Activated naive CD4-positive, alpha-beta T cell treated with anti-CD3 and anti-CD28 coated beads for 36 hours (primary cell): ENCODE measurements at regions not wholly inside any gene's neighbourhood (a gene's known extent, or its start where the extent isn't known, plus 50 kb on each side); places are given as distances from the start of the nearest gene placed in this dataset.
"Not testable (repeated sequence)": the region's sequence is repeated elsewhere in the genome, so short reads cannot be mapped to it uniquely, and the experiment has no call there.

Experiments used
- CTCF ChIA-PET: fragments of 350-600 bp; sonication (Branson Sonifier 250); formaldehyde crosslinking; loops from one replicate; lab custom pipeline; 2021; ENCODE audit warnings: antibody characterized with exemption; lab: Charles Lee
- DNase-seq: peaks from one replicate; pipeline ENCODE4 v3.0.0-alpha.2; 2020
- H3K27ac Mint-ChIP-seq: one replicate; pipeline ENCODE4 v1.8.0; 2021; ENCODE audit warnings: mild to moderate bottlenecking, mixed read lengths
- H3K27me3 Mint-ChIP-seq: one replicate; pipeline ENCODE4 v1.8.0; 2021; ENCODE audit warnings: low read depth, mixed read lengths
- H3K36me3 Mint-ChIP-seq: one replicate; pipeline ENCODE4 v1.8.0; 2021; ENCODE audit warnings: low read depth, mixed read lengths
- H3K4me1 Mint-ChIP-seq: one replicate; pipeline ENCODE4 v1.8.0; 2021; ENCODE audit warnings: low read depth, mixed read lengths
- H3K4me3 Mint-ChIP-seq: one replicate; pipeline ENCODE4 v1.8.0; 2021; ENCODE audit warnings: mild to moderate bottlenecking, moderate library complexity, mixed read lengths
- H3K9me3 Mint-ChIP-seq: one replicate; pipeline ENCODE4 v1.8.0; 2021; ENCODE audit warnings: mixed read lengths
- intact Hi-C: fragments of 100-400 bp; cut with micrococcal nuclease; formaldehyde crosslinking; loops from one replicate; pipeline ENCODE4 v1.15.1; 2023

DNA sequence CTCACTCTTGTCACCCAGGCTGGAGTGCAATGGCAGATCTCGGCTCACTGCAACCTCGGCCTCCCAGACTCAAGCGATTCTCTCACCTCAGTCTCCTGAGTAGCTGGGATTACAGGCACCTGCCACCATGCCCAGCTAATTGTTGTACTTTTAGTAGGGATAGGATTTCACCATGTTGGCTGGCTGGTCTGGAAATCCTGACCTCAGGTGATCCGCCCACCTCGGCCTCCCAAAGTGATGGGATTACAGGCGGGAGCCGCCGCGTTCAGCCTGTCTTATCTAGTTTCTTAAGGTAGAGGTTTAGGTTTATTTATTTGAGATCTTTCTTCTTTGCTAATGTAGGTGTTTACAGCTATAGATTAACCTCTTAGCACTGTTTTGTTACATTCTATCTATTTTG, 708.8 kb downstream of the ZNF385D start:
- Mint-ChIP-seq H3K36me3 (no peaks in the 10 kb centered on the region), H3K27me3 (no peaks in the 10 kb centered on the region), H3K4me1 (no peaks in the 10 kb centered on the region), H3K27ac (no peak overlapping the region), H3K9me3 (peaks cover 2% of the 10 kb centered on the region), H3K4me3 (no peak overlapping the region)
- CTCF ChIA-PET, result no interaction called here
- no peak for DNase-seq
- intact Hi-C loops, result no loop called here

DNA sequence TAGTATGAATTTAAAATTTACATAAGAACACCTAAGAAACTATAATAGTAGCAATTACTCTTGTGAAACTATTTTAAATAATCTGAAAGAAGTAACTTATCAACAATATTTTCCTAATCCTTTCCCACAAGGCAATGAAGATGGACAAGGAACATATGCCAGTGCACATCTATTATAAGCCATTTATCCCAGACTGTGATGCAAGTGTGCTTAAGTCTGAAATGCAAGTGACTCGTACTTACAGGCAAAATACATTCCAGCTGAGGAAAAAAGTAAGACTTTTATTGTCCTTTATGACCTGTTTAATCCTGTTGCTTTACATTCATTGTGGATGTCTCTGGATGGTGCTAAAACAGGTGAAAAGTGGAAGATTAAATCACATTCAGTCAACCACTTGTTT, 709.4 kb downstream of the ZNF385D start:
- no peaks in the 10 kb centered on the region for H3K36me3 Mint-ChIP-seq
- no peak overlapping the region for H3K27ac Mint-ChIP-seq
- DNase-seq, result no peak
- no peaks in the 10 kb centered on the region for H3K4me1 Mint-ChIP-seq
- H3K27me3 Mint-ChIP-seq, result no peaks in the 10 kb centered on the region
- CTCF ChIA-PET, result no interaction called here
- H3K9me3 Mint-ChIP-seq, result peaks cover under 1% of the 10 kb centered on the region
- intact Hi-C loops, result no loop called here
- H3K4me3 Mint-ChIP-seq, result no peak overlapping the region

DNA sequence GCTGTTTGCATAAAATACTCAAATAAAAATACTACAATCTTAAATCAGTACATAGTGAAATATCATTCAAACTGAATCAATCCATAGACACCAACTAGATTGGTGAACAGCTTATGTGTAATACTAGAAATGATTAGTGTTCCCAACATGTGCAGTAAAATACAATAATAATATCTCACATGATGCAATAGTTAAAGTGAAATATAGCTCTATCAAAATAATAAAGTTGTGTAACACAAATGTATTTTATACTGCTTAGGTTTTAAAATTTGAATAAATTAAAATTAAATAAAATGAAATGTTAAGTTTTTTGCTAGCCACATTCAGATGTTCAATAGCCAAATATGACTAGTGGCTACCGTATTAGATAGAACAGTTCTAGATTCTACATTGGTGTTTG, 714.1 kb downstream of the ZNF385D start:
- Mint-ChIP-seq H3K27ac (no peak overlapping the region), H3K27me3 (no peaks in the 10 kb centered on the region), H3K36me3 (no peaks in the 10 kb centered on the region), H3K4me1 (no peaks in the 10 kb centered on the region), H3K4me3 (no peak overlapping the region), H3K9me3 (peaks cover 3% of the 10 kb centered on the region)
- intact Hi-C loops, result no loop called here
- no peak for DNase-seq
- CTCF ChIA-PET, result no interaction called here

DNA sequence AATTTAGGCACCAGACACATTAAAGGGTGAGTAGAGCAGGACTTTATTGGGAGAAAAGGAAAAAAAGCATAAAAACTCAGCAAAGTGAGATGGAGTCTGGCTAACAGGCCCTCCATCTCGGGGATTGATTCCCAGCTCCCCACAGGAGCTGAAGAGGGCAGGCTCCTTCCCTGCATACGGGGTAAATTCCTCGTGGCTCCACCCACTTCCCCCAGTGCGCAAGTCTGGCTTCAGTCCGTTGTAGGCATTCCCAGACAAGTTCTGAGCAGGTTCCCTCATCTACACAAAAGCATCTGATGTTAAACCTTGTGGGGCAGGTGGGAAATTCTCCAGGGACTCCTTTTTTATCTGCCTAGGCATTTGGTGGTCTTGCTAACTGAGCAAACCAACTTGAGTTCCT, 722.6 kb downstream of the ZNF385D start:
- no peak overlapping the region for H3K27ac Mint-ChIP-seq
- H3K4me3 Mint-ChIP-seq, result no peak overlapping the region
- H3K9me3 Mint-ChIP-seq, result peaks cover 6% of the 10 kb centered on the region
- intact Hi-C loops, result no loop called here
- H3K4me1 Mint-ChIP-seq, result no peaks in the 10 kb centered on the region
- CTCF ChIA-PET, result no interaction called here
- H3K27me3 Mint-ChIP-seq, result no peaks in the 10 kb centered on the region
- H3K36me3 Mint-ChIP-seq, result no peaks in the 10 kb centered on the region
- no peak for DNase-seq

DNA sequence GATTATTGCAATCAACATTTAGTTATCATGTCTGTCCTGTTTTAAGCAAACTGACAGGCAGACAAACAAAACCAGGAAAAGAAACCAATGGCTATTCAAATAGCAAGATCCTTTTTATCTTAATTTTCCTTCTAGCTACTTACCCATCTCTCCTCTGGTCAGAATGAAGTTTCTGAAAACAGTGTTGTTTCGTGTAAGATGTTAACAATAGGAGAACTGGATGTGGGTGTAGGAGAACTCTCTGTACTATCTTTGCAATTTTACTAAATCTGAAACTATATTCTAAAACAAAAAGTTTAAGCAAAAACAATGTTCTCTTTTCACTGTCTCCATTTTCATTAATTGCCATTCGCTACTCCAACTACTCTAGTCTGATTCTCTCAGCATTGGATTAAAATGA, 726.4 kb downstream of the ZNF385D start:
- H3K27ac Mint-ChIP-seq, result no peak overlapping the region
- H3K4me3 Mint-ChIP-seq, result no peak overlapping the region
- H3K36me3 Mint-ChIP-seq, result no peaks in the 10 kb centered on the region
- CTCF ChIA-PET, result no interaction called here
- DNase-seq, result no peak
- intact Hi-C loops, result no loop called here
- H3K27me3 Mint-ChIP-seq, result no peaks in the 10 kb centered on the region
- no peaks in the 10 kb centered on the region for H3K4me1 Mint-ChIP-seq
- peaks cover 8% of the 10 kb centered on the region for H3K9me3 Mint-ChIP-seq

DNA sequence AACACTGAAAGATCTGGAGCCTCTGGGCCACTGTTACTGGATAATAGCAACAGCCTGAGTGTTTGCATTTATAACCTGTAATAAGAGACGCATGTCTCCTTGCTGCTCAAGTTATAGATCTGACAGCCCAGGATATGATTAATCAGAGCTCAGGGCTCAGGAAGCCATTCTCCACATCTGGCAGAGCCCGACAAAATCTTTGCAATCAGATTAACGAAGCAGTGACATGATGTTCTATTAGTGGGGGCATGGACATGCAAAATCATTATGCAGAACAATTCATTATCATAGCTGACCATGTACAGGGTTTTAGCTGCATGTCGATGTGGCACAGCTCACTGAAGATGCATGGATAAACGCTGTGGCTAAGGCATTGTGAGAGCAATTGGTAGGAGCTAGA, 730.3 kb downstream of the ZNF385D start:
- Mint-ChIP-seq H3K4me1 (no peaks in the 10 kb centered on the region), H3K36me3 (peaks cover 2% of the 10 kb centered on the region), H3K27me3 (no peaks in the 10 kb centered on the region), H3K4me3 (no peak overlapping the region), H3K27ac (no peak overlapping the region), H3K9me3 (peaks cover 19% of the 10 kb centered on the region)
- intact Hi-C loops, result no loop called here
- no peak for DNase-seq
- CTCF ChIA-PET, result interaction anchor here (0.6 kb wide), 1 partner anchor 327 kb away, joined by 3 read pairs; no protein-coding TSS in a partner anchor

DNA sequence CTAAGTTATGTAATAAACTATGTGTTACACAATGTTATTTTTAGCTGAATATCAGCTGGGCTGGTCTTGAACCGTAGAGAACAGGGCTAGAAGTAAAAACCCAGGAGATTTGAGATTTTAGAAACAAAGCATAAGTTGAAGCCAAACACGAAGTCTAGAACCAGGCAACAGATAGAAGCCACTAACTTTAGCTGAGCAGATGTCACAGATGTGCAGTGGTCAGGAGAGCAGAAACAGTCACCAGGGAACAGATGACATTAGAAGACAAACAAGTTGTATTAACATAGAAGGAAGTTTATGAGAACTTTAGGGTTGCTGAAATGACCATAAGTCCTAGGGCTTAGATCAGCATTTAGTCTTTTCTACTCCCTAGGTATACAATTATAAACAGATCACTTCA, 731.0 kb downstream of the ZNF385D start:
- peaks cover 22% of the 10 kb centered on the region for H3K9me3 Mint-ChIP-seq
- CTCF ChIA-PET, result no interaction called here
- H3K4me1 Mint-ChIP-seq, result no peaks in the 10 kb centered on the region

DNA sequence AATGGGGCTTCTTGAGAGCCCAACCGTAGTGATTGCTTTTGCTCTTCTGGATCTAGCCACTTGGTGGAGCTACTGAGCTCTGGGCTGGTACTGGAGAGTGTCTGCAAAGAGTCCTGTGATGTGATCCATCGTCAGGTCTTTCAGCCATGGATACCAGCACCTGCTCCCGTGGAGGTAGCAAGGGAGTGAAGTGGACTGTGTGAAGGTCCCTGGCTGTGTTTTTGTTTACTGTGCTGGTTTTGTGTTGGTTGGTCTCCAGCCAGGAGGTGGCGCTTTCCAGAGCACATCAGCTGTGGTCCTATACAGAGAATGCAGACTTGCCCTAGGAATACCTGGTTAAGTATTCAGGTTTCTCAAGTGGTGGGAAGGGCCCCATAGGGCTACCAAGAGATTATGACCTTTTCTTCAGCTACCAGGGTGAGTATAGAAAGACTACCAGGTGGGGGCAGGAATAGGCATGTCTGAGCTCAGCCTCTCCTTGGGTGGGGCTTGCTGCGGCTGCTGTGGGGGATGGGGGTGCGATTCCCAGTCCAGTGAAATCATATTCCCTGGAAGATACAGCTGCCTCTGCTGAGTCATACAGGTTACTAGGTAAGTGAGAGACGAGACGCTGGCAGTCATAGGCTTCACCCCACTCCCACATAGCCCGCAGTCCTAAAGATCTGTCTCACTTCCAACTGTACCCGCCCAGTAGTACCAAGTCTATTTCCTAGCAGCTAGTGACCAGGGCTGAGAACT, 733.7 kb downstream of the ZNF385D start:
- Mint-ChIP-seq H3K4me3 (no peak overlapping the region), H3K27ac (no peak overlapping the region), H3K27me3 (no peaks in the 10 kb centered on the region), H3K36me3 (peaks cover 2% of the 10 kb centered on the region), H3K4me1 (no peaks in the 10 kb centered on the region), H3K9me3 (peaks cover 41% of the 10 kb centered on the region)
- no peak for DNase-seq
- CTCF ChIA-PET, result no interaction called here
- intact Hi-C loops, result no loop called here

More for the DNA sequence above, 731.0 kb downstream of the ZNF385D start:
- no peak overlapping the region for H3K27ac Mint-ChIP-seq
- H3K4me3 Mint-ChIP-seq, result no peak overlapping the region
- intact Hi-C loops, result no loop called here
- peaks cover 2% of the 10 kb centered on the region for H3K36me3 Mint-ChIP-seq
- H3K27me3 Mint-ChIP-seq, result no peaks in the 10 kb centered on the region
- no peak for DNase-seq

DNA sequence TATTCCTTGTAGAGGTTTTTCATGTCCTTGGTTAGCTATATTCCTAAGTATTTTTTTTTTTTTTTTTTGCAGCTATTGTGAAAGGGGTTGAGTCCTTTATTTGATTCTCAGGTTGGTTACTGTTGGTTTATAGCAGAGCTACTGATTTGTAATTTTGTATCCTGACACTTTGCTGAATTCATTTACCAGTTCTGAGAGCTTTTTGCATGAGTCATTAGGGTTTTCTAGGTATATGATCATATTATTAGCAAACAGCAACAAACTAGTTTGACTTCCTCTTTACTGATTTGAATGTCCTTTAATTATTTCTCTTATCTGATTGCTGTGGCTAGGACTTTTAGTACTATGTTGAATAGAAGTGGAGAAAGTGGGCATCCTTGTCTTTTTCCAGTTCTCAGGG, 737.4 kb downstream of the ZNF385D start:
- Mint-ChIP-seq H3K4me1 (no peaks in the 10 kb centered on the region), H3K36me3 (peaks cover 2% of the 10 kb centered on the region), H3K4me3 (no peak overlapping the region), H3K9me3 (peaks cover 41% of the 10 kb centered on the region), H3K27me3 (no peaks in the 10 kb centered on the region), H3K27ac (no peak overlapping the region)
- DNase-seq, result no peak
- CTCF ChIA-PET, result no interaction called here
- intact Hi-C loops, result no loop called here

DNA sequence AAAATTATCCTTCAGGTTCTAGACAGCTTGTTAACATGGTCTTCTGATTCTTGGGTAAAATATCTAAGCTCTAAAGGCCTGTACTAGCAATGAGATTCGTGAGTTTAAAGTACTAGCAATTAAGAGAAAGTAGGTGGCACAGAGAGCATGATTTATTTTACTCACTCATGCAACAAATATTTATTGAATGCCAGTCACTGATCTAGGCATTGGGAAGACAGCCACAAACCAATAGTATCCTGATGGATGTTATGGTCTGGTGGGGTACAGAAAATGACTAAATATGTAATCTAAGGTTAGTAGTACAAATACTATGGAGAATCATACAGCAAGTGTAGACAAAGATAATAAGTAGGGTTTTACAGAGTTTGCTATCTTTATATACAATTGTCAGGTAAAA, 751.3 kb downstream of the ZNF385D start:
- intact Hi-C loops, result no loop called here
- no peaks in the 10 kb centered on the region for H3K36me3 Mint-ChIP-seq
- no peaks in the 10 kb centered on the region for H3K27me3 Mint-ChIP-seq

DNA sequence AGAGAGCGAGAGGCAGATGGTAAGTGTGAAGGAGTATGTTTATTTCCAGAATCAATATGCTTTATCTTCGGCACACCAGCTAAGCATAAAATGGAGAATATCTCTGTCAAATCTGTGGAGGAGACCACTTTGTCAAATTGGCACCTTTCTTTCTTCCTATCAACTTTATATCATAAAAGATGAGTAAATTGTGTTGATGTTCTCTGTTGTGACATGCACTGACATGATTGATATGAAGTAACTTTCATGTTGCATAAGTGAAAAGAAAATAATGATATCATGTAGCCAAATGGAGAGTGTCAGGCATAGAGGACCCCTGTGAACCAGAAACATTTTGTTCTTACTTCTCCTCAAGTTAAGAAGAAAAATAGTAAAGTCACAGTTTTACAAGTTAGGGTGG, 753.8 kb downstream of the ZNF385D start:
- DNase-seq, result no peak
- Mint-ChIP-seq H3K27ac (no peak overlapping the region), H3K4me3 (no peak overlapping the region), H3K36me3 (no peaks in the 10 kb centered on the region), H3K27me3 (no peaks in the 10 kb centered on the region), H3K4me1 (no peaks in the 10 kb centered on the region), H3K9me3 (peaks cover 2% of the 10 kb centered on the region)
- CTCF ChIA-PET, result no interaction called here
- intact Hi-C loops, result no loop called here

More for the DNA sequence above, 751.3 kb downstream of the ZNF385D start:
- H3K4me3 Mint-ChIP-seq, result no peak overlapping the region
- CTCF ChIA-PET, result no interaction called here
- no peak overlapping the region for H3K27ac Mint-ChIP-seq
- no peaks in the 10 kb centered on the region for H3K4me1 Mint-ChIP-seq
- peaks cover 2% of the 10 kb centered on the region for H3K9me3 Mint-ChIP-seq
- no peak for DNase-seq

DNA sequence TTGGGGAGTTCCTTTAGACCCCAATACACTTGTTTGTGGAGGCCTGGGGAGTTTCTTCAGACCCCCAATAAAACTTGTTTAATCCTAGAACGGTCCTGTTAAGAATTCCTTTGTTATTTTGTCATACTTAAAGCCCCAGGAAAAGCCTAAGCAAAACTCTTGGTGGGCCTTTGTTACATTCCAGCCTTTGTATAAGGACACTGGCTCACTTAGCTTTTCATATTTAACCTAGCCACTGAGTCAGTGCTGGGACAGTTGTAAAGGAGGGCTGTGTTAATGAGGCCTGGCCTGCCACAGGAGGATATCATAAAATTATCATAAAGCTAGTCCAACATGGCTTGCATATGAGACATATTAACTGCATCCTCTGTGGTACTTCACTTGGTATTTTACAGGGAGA, 760.1 kb downstream of the ZNF385D start:
- intact Hi-C loops, result no loop called here
- CTCF ChIA-PET, result no interaction called here
- peaks cover 4% of the 10 kb centered on the region for H3K9me3 Mint-ChIP-seq
- DNase-seq, result no peak
- H3K36me3 Mint-ChIP-seq, result no peaks in the 10 kb centered on the region
- no peak overlapping the region for H3K27ac Mint-ChIP-seq
- H3K27me3 Mint-ChIP-seq, result no peaks in the 10 kb centered on the region
- H3K4me3 Mint-ChIP-seq, result no peak overlapping the region
- no peaks in the 10 kb centered on the region for H3K4me1 Mint-ChIP-seq

DNA sequence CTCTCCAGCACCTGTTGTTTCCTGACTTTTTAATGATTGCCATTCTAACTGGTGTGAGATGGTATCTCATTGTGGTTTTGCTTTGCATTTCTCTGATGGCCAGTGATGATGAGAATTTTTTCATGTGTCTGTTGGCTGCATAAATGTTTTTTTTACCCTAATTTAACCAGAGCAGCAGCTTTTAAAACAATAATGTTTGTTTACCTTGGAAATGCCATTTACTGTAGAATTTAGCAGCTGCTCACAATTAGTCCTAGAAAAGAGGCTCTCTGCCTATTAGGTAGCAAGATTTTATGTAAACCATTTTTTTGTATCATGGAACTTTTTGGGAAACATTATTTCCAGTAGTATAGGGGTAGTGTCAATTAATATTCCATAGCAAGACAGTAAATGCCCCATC, 761.4 kb downstream of the ZNF385D start:
- intact Hi-C loops, H3K27me3 Mint-ChIP-seq, H3K27ac Mint-ChIP-seq, H3K9me3 Mint-ChIP-seq, H3K4me3 Mint-ChIP-seq, CTCF ChIA-PET, DNase-seq, H3K36me3 Mint-ChIP-seq, H3K4me1 Mint-ChIP-seq: not testable (repeated sequence)
